ENCODE measurements at regions not wholly inside any gene's neighbourhood (a gene's known extent, or its start where the extent isn't known, plus 50 kb on each side); places are given as distances from the start of the nearest gene placed in this dataset.

- Histone ChIP-seq H3K4me1 (no peaks in the 10 kb centered on the region), H3K27me3 (no peaks in the 10 kb centered on the region), H3K4me3 (no peak overlapping the region), H3K9me3 (no peaks in the 10 kb centered on the region), H3K27ac (no peak overlapping the region), H3K36me3 (no peaks in the 10 kb centered on the region)
- TF ChIP-seq CTCF (IDR thresholded peaks at IDR 0.05) = no peak
- TF ChIP-seq POLR2A (IDR thresholded peaks at IDR 0.05) = no peak
- DNase-seq = no peak
These were observed 130.2 kb upstream of the PPP1R26 start for GRCh38 chr9:135349212-135350002.

- no peak for DNase-seq
- TF ChIP-seq CTCF (IDR thresholded peaks at IDR 0.05) (no peak), POLR2A (IDR thresholded peaks at IDR 0.05) (no peak)
These were observed 129.6 kb upstream of the PPP1R26 start for GRCh38 chr9:135350003-135350315.

GRCh38 chr9:135353935-135354334 is 125.6 kb upstream of the PPP1R26 start:
- Histone ChIP-seq H3K27me3 (no peaks in the 10 kb centered on the region), H3K4me1 (no peaks in the 10 kb centered on the region), H3K4me3 (no peak overlapping the region), H3K36me3 (no peaks in the 10 kb centered on the region), H3K9me3 (no peaks in the 10 kb centered on the region), H3K27ac (no peak overlapping the region)
- DNase-seq = no peak
- TF ChIP-seq POLR2A (IDR thresholded peaks at IDR 0.05) = no peak
- no peak for TF ChIP-seq CTCF (IDR thresholded peaks at IDR 0.05)

More at GRCh38 chr9:135350003-135350315, 129.6 kb upstream of the PPP1R26 start:
- no peaks in the 10 kb centered on the region for H3K4me1 ChIP-seq
- no peaks in the 10 kb centered on the region for H3K36me3 ChIP-seq
- no peaks in the 10 kb centered on the region for H3K27me3 ChIP-seq
- H3K4me3 ChIP-seq = no peak overlapping the region
- H3K27ac ChIP-seq = no peak overlapping the region
- H3K9me3 ChIP-seq = no peaks in the 10 kb centered on the region

- TF ChIP-seq POLR2A (IDR thresholded peaks at IDR 0.05) (no peak), CTCF (IDR thresholded peaks at IDR 0.05) (no peak)
- H3K4me3 ChIP-seq = no peak overlapping the region
These were observed 124.0 kb upstream of the PPP1R26 start for GRCh38 chr9:135355521-135356011.

GRCh38 chr9:135356021-135356420 is 123.6 kb upstream of the PPP1R26 start:
- Histone ChIP-seq H3K36me3 (no peaks in the 10 kb centered on the region), H3K27me3 (no peaks in the 10 kb centered on the region), H3K9me3 (no peaks in the 10 kb centered on the region), H3K4me3 (no peak overlapping the region), H3K27ac (no peak overlapping the region), H3K4me1 (no peaks in the 10 kb centered on the region)
- DNase-seq = no peak
- TF ChIP-seq POLR2A (IDR thresholded peaks at IDR 0.05) (no peak), CTCF (IDR thresholded peaks at IDR 0.05) (no peak)

More at GRCh38 chr9:135355521-135356011, 124.0 kb upstream of the PPP1R26 start:
- no peaks in the 10 kb centered on the region for H3K36me3 ChIP-seq
- no peak overlapping the region for H3K27ac ChIP-seq
- H3K4me1 ChIP-seq = no peaks in the 10 kb centered on the region
- no peak for DNase-seq
- H3K27me3 ChIP-seq = no peaks in the 10 kb centered on the region
- no peaks in the 10 kb centered on the region for H3K9me3 ChIP-seq
